Neuronal stem cell (in vitro differentiated cells): ENCODE measurements at regions not wholly inside any gene's neighbourhood (a gene's known extent, or its start where the extent isn't known, plus 50 kb on each side); places are given as distances from the start of the nearest gene placed in this dataset.
A peak's percentile ranks its signal among the peaks of the same experiment; 100 is the strongest.

ENCODE experiments used
- DNase-seq: peaks from one replicate; pipeline ENCODE4 v3.0.0-alpha.2; 2013; ENCODE audit warnings: low spot score
- H2AFZ ChIP-seq: one replicate; pipeline ENCODE4 v1.6.1; 2013; ENCODE audit warnings: mild to moderate bottlenecking, low read length, inconsistent platforms
- H2AK5ac ChIP-seq: 2 replicates; pipeline ENCODE4 v1.6.1; 2013; ENCODE audit warnings: low read depth, mild to moderate bottlenecking, inconsistent platforms, low read length, moderate library complexity, mixed read lengths
- H2BK120ac ChIP-seq: 2 replicates; pipeline ENCODE4 v1.6.1; 2013; ENCODE audit warnings: low read depth, mild to moderate bottlenecking, inconsistent platforms, low read length, moderate library complexity, mixed read lengths
- H2BK12ac ChIP-seq: one replicate; pipeline ENCODE4 v1.6.1; 2013; ENCODE audit warnings: low read length, inconsistent platforms
- H2BK15ac ChIP-seq: 2 replicates; pipeline ENCODE4 v1.6.1; 2013; ENCODE audit warnings: mild to moderate bottlenecking, low read length, inconsistent platforms, mixed read lengths
- H2BK5ac ChIP-seq: one replicate; pipeline ENCODE4 v1.6.1; 2013; ENCODE audit warnings: inconsistent platforms, mild to moderate bottlenecking, low read length, moderate library complexity
- H3K14ac ChIP-seq: one replicate; pipeline ENCODE4 v1.6.1; 2013; ENCODE audit warnings: low read length, inconsistent platforms
- H3K18ac ChIP-seq: 2 replicates; pipeline ENCODE4 v1.6.1; 2013; ENCODE audit warnings: low read length, inconsistent platforms
- H3K23ac ChIP-seq: 2 replicates; pipeline ENCODE4 v1.6.1; 2013; ENCODE audit warnings: low read depth, mild to moderate bottlenecking, mixed read lengths, low read length, inconsistent platforms; ENCODE audit not compliant: poor library complexity
- H3K27ac ChIP-seq: replicated peaks from 3 replicates; pipeline ENCODE4 v1.5.1; 2013; ENCODE audit warnings: low read length, inconsistent platforms
- H3K27me3 ChIP-seq, 3 experiments: 2 replicates each; pipeline ENCODE4 v1.6.1; 2013; ENCODE audit warnings: low read length in 3 of 3, mild to moderate bottlenecking in 2 of 3, inconsistent platforms in 1 of 3, low read depth in 1 of 3, mixed read lengths in 1 of 3, moderate library complexity in 1 of 3; ENCODE audit not compliant: control insufficient read depth in 3 of 3, insufficient read depth in 3 of 3
- H3K36me3 ChIP-seq, 2 donors: replicated peaks in 1 of 2; 2 replicates each; pipeline ENCODE4 v1.6.1; 2013; ENCODE audit warnings: low read length in 2 of 2; ENCODE audit not compliant: control insufficient read depth in 2 of 2, insufficient read depth in 2 of 2
- H3K4ac ChIP-seq: 2 replicates; pipeline ENCODE4 v1.6.1; 2013; ENCODE audit warnings: inconsistent platforms, mild to moderate bottlenecking, low read length, moderate library complexity
- H3K4me1 ChIP-seq, 2 donors: 1 replicate in 1 of 2; 2 replicates in 1 of 2; pipeline ENCODE4 v1.6.1; 2013; ENCODE audit warnings: low read length in 2 of 2, low read depth in 1 of 2; ENCODE audit not compliant: control insufficient read depth in 2 of 2, insufficient read depth in 1 of 2
- H3K4me2 ChIP-seq: one replicate; pipeline ENCODE4 v1.6.1; 2013; ENCODE audit warnings: mild to moderate bottlenecking, low read length, inconsistent platforms; ENCODE audit not compliant: insufficient read depth, poor library complexity, severe bottlenecking
- H3K4me3 ChIP-seq, 2 donors: 2 replicates each; pipeline ENCODE4 v1.5.1; 2013; ENCODE audit warnings: low read length in 2 of 2, mild to moderate bottlenecking in 2 of 2, inconsistent platforms in 1 of 2, moderate library complexity in 1 of 2
- H3K79me1 ChIP-seq: one replicate; pipeline ENCODE4 v1.6.1; 2013; ENCODE audit warnings: low read depth, mild to moderate bottlenecking, inconsistent platforms, low read length, moderate library complexity
- H3K9ac ChIP-seq: one replicate; pipeline ENCODE4 v1.6.1; 2013; ENCODE audit warnings: mild to moderate bottlenecking, low read depth, low read length, inconsistent platforms; ENCODE audit not compliant: poor library complexity
- H3K9me3 ChIP-seq, 2 donors: replicated peaks in 1 of 2; 2 replicates each; pipeline versions ENCODE3 to v1.6.1; 2013; ENCODE audit warnings: low read length in 2 of 2, mild to moderate bottlenecking in 2 of 2, inconsistent platforms in 1 of 2, low read depth in 1 of 2, mixed read lengths in 1 of 2, moderate library complexity in 1 of 2; ENCODE audit not compliant: control insufficient read depth in 2 of 2, insufficient read depth in 1 of 2
- H4K8ac ChIP-seq: one replicate; pipeline ENCODE4 v1.6.1; 2013; ENCODE audit warnings: low read depth, mild to moderate bottlenecking, inconsistent platforms, low read length, moderate library complexity
- H4K91ac ChIP-seq: one replicate; pipeline ENCODE4 v1.6.1; 2013; ENCODE audit warnings: low read length, low read depth, mild to moderate bottlenecking, inconsistent platforms; ENCODE audit not compliant: poor library complexity
- WGBS, 2 donors: extraction: QIAGEN DNeasy Blood & Tissue Kit; methylation state at CpG; one replicate each; pipeline ENCODE4 v1.1.7; 2013; ENCODE audit warnings: missing lambda C conversion rate in 2 of 2, mixed read lengths in 1 of 2; ENCODE audit not compliant: insufficient read length in 2 of 2, insufficient replicate concordance in 1 of 2; ENCODE audit errors: extremely low coverage in 2 of 2; 5-methylcytosine and 5-hydroxymethylcytosine counted together

DNA sequence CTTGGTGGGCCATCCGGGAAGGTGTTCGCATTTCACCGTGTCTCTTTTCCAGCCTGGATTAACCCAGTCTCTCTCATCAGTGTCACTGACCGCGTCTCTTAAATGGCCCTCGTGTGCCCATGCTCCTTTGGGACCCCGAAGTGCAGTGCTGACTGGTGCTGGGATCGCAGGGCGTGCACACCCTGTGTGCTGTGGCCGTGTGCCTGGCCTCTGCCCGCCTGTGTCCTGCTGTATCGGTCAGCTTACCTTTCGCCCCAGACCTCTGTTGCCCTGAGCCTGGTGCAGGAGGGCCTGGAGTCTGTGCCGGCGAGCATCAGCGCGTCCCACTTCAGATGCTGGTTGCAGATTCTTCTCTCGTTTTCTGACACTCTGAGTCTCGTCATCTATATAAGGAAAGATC lies 68.3 kb upstream of the HGFAC start:
- no CpG with 5 or more reads among the region's 19 CpGs for WGBS, 2 donors
- Histone ChIP-seq H2AK5ac (peak overlapping the region; percentile 25), H3K27ac (no peak overlapping the region), H3K4ac (no peak overlapping the region), H3K4me3 (no peak overlapping the region), H2AFZ (no peak overlapping the region), H3K4me2 (no peak overlapping the region), H2BK120ac (no peak overlapping the region), H3K14ac (no peak overlapping the region), H3K27me3 (peaks cover 0 to 5% (median 0%) of the 10 kb centered on the region in 3 experiments), H3K9me3 (peaks cover 2 to 27% of the 10 kb centered on the region in 2 donors), H3K36me3 (peaks cover 6 to 52% of the 10 kb centered on the region in 2 donors), H3K18ac (no peak overlapping the region), H4K91ac (no peak overlapping the region), H3K9ac (no peak overlapping the region), H2BK5ac (peak overlapping the region; percentile 55), H2BK15ac (no peak overlapping the region), H2BK12ac (no peak overlapping the region), H3K23ac (peak overlapping the region; percentile 22), H3K79me1 (peaks cover 8% of the 10 kb centered on the region), H4K8ac (no peak overlapping the region), H3K4me1 (peaks cover 28 to 41% of the 10 kb centered on the region in 2 donors)
- DNase-seq: no peak

DNA sequence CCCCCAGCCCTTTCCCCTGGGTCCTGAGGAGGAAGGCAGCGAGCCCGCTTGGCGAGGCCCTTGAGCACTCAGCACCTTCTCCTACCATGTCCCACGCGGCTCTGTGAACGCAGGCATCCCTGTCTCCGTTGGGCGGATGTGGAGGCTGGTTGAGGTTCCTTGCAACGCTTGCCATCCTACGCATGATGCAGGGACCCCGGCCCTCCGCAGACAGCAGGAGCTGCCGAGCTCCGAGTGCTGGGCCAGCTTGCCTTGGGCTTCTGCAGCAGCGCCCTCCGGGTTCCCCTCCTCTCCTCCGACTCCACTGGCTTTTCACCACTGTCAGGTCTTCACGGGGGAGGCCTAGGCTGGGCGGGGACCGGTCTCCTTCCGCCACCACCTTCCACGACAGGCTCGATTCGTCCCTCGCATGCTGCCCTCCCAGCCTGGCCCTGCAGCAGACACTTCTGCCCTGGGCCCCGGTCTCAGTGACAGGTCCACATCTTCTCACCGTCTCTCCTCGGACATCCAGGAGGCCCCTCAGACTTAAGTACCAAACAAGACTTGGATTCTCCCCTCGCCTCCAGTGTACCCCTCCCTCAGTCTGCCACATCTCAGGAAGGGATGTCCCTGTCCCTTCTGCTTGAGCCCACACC lies 67.6 kb upstream of the HGFAC start:
- Histone ChIP-seq H3K18ac (peak overlapping the region; percentile 22), H3K79me1 (peaks cover 8% of the 10 kb centered on the region), H4K8ac (no peak overlapping the region), H3K9me3 (peaks cover 5 to 34% of the 10 kb centered on the region in 2 donors), H2AK5ac (peak overlapping the region; percentile 12), H3K27me3 (peaks cover 0 to 5% (median 0%) of the 10 kb centered on the region in 3 experiments), H3K4me3 (no peak overlapping the region), H2BK12ac (no peak overlapping the region), H2BK120ac (no peak overlapping the region), H2BK5ac (no peak overlapping the region), H3K9ac (no peak overlapping the region), H3K23ac (peak overlapping the region; percentile 60), H2BK15ac (no peak overlapping the region), H3K36me3 (peaks cover 7 to 58% of the 10 kb centered on the region in 2 donors), H3K4ac (no peak overlapping the region), H4K91ac (no peak overlapping the region), H3K4me2 (no peak overlapping the region), H3K14ac (peak overlapping the region; percentile 94), H3K4me1 (peaks cover 26 to 35% of the 10 kb centered on the region in 2 donors), H2AFZ (no peak overlapping the region), H3K27ac (no peak overlapping the region)
- no peak for DNase-seq
- WGBS, 2 donors: no CpG with 5 or more reads among the region's 29 CpGs

DNA sequence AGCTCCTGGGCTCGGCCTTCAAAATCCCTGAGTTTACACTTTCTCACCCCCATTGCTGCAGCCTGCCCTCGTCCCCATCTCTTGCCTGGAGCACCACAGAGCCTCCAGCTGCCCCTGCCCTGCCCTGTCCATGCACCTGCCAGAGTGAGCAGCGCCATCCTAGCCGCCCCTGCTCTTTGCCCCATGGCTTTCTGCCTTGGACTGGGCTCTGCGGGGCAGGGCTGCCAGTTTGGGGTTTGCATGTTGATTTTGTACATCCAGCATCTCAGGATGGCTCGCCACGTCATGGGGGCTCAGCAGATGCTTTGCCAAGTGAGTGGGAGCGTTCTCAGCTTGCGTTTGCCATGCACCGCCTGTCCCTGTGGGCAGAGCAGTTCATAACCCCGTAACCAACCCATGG lies 67.1 kb upstream of the HGFAC start:
- Histone ChIP-seq H3K4me3 (no peak overlapping the region), H4K91ac (no peak overlapping the region), H3K18ac (no peak overlapping the region), H2AFZ (no peak overlapping the region), H2BK120ac (no peak overlapping the region), H2AK5ac (no peak overlapping the region), H3K4ac (no peak overlapping the region), H2BK5ac (no peak overlapping the region), H3K9me3 (peaks cover 7 to 38% of the 10 kb centered on the region in 2 donors), H2BK12ac (no peak overlapping the region), H3K27ac (no peak overlapping the region), H3K14ac (peak overlapping the region; percentile 94), H3K9ac (no peak overlapping the region), H3K27me3 (peaks cover 0 to 5% (median 0%) of the 10 kb centered on the region in 3 experiments), H3K23ac (peak overlapping the region; percentile 3), H3K4me2 (no peak overlapping the region), H4K8ac (no peak overlapping the region), H3K4me1 (peaks cover 21 to 29% of the 10 kb centered on the region in 2 donors), H2BK15ac (no peak overlapping the region), H3K79me1 (peaks cover 8% of the 10 kb centered on the region), H3K36me3 (peaks cover 7 to 61% of the 10 kb centered on the region in 2 donors)
- DNase-seq: no peak
- WGBS, 2 donors: no CpG with 5 or more reads among the region's 11 CpGs

DNA sequence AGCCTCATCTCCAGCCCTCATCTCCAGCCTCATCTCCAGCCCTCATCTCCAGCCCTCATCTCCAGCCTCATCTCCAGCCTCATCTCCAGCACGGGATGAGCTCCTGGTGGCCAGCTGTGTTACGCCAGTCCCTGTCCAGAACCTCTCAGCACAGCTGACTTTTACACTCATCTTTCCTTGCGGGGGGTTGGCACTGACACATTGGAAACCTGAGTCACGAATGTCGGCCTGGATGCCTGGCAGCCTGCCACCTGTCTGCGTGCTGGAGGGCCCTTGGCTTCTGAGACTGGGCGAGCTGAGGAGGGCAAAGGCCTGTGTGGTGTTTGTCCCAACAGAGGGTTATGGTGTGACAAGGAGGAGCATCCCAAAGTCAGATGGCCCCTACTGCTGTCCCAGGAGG lies 66.1 kb upstream of the HGFAC start:
- H2AFZ ChIP-seq: no peak overlapping the region
- H2BK15ac ChIP-seq: no peak overlapping the region
- peaks cover 15 to 49% of the 10 kb centered on the region in 2 donors for H3K9me3 ChIP-seq
- H3K79me1 ChIP-seq: peaks cover 8% of the 10 kb centered on the region
- DNase-seq: no peak
- H3K4me3 ChIP-seq: no peak overlapping the region
- H3K36me3 ChIP-seq: peaks cover 10 to 63% of the 10 kb centered on the region in 2 donors
- H4K91ac ChIP-seq: no peak overlapping the region
- no peak overlapping the region for H3K9ac ChIP-seq
- H3K4ac ChIP-seq: no peak overlapping the region
- H3K14ac ChIP-seq: no peak overlapping the region
- H3K4me1 ChIP-seq: peaks cover 19 to 26% of the 10 kb centered on the region in 2 donors
- H4K8ac ChIP-seq: no peak overlapping the region
- H3K18ac ChIP-seq: no peak overlapping the region
- no peak overlapping the region for H3K23ac ChIP-seq
- H2BK12ac ChIP-seq: no peak overlapping the region
- no peak overlapping the region for H2AK5ac ChIP-seq
- no CpG with 5 or more reads among the region's 7 CpGs for WGBS, 2 donors
- H3K27ac ChIP-seq: no peak overlapping the region
- peaks cover 0 to 5% (median 0%) of the 10 kb centered on the region in 3 experiments for H3K27me3 ChIP-seq
- no peak overlapping the region for H3K4me2 ChIP-seq
- H2BK5ac ChIP-seq: no peak overlapping the region
- no peak overlapping the region for H2BK120ac ChIP-seq
